ENCODE measurements at regions not wholly inside any gene's neighbourhood (a gene's known extent, or its start where the extent isn't known, plus 50 kb on each side); places are given as distances from the start of the nearest gene placed in this dataset.

- TF ChIP-seq, protein P1, sequence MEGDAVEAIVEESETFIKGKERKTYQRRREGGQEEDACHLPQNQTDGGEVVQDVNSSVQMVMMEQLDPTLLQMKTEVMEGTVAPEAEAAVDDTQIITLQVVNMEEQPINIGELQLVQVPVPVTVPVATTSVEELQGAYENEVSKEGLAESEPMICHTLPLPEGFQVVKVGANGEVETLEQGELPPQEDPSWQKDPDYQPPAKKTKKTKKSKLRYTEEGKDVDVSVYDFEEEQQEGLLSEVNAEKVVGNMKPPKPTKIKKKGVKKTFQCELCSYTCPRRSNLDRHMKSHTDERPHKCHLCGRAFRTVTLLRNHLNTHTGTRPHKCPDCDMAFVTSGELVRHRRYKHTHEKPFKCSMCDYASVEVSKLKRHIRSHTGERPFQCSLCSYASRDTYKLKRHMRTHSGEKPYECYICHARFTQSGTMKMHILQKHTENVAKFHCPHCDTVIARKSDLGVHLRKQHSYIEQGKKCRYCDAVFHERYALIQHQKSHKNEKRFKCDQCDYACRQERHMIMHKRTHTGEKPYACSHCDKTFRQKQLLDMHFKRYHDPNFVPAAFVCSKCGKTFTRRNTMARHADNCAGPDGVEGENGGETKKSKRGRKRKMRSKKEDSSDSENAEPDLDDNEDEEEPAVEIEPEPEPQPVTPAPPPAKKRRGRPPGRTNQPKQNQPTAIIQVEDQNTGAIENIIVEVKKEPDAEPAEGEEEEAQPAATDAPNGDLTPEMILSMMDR (IDR thresholded peaks at IDR 0.05; ENCODE audit: low read depth, low read length), result no peak
- no peak for TF ChIP-seq POLR2A (IDR thresholded peaks at IDR 0.05; ENCODE audit: extremely low read depth, insufficient read length)
- TF ChIP-seq, protein P2, sequence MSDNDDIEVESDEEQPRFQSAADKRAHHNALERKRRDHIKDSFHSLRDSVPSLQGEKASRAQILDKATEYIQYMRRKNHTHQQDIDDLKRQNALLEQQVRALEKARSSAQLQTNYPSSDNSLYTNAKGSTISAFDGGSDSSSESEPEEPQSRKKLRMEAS (IDR thresholded peaks at IDR 0.05; ENCODE audit: low read depth, low read length), result no peak
- TF ChIP-seq MYC (IDR thresholded peaks at IDR 0.05; ENCODE audit: low read depth, low read length), result no peak
Measured at GRCh38 chr5:72644296-72644695, 137.1 kb upstream of the ZNF366 start.
